Limb (tissue), 2 donors: ENCODE measurements at regions not wholly inside any gene's neighbourhood (a gene's known extent, or its start where the extent isn't known, plus 50 kb on each side); places are given as distances from the start of the nearest gene placed in this dataset.
A peak's percentile ranks its signal among the peaks of the same experiment; 100 is the strongest.

Experiments
- DNase-seq, 2 donors: peaks; one replicate each; pipeline ENCODE4 v3.0.0-alpha.2; 2016; ENCODE audit errors: extremely low spot score in 2 of 2

- DNase-seq = no peak
These were observed 190.6 kb upstream of the PMEPA1 start for GRCh38 chr20:57900226-57900905.

GRCh38 chr20:57899554-57899953 is 189.7 kb upstream of the PMEPA1 start:
- DNase-seq = no peak

GRCh38 chr20:57898332-57898731 is 188.5 kb upstream of the PMEPA1 start:
- DNase-seq = no peak

GRCh38 chr20:57897891-57898290 is 188.1 kb upstream of the PMEPA1 start:
- no peak for DNase-seq

- no peak for DNase-seq
These were observed 187.5 kb upstream of the PMEPA1 start for GRCh38 chr20:57897156-57897874.

- no peak for DNase-seq
These were observed 186.7 kb upstream of the PMEPA1 start for GRCh38 chr20:57896563-57896962.

- no peak for DNase-seq
These were observed 186.2 kb upstream of the PMEPA1 start for GRCh38 chr20:57896017-57896416.

- DNase-seq = no peak
These were observed 185.5 kb upstream of the PMEPA1 start for GRCh38 chr20:57895161-57895855.

GRCh38 chr20:57894522-57894921 is 184.7 kb upstream of the PMEPA1 start:
- no peak for DNase-seq

- no peak for DNase-seq
These were observed 184.3 kb upstream of the PMEPA1 start for GRCh38 chr20:57894096-57894495.

- DNase-seq = no peak
These were observed 183.7 kb upstream of the PMEPA1 start for GRCh38 chr20:57893366-57893999.

GRCh38 chr20:57892471-57892870 is 182.7 kb upstream of the PMEPA1 start:
- no peak for DNase-seq

GRCh38 chr20:57891014-57891413 is 181.2 kb upstream of the PMEPA1 start:
- DNase-seq = no peak

GRCh38 chr20:57890202-57890800 is 180.5 kb upstream of the PMEPA1 start:
- DNase-seq = no peak

GRCh38 chr20:57888591-57888990 is 178.8 kb upstream of the PMEPA1 start:
- DNase-seq = no peak

GRCh38 chr20:57884956-57885355 is 175.1 kb upstream of the PMEPA1 start:
- DNase-seq = peak in 1 of 2 donors; percentile 12

GRCh38 chr20:57883761-57884160 is 173.9 kb upstream of the PMEPA1 start:
- peak in 1 of 2 donors; percentile 16 for DNase-seq

GRCh38 chr20:57883224-57883623 is 173.4 kb upstream of the PMEPA1 start:
- DNase-seq = no peak

GRCh38 chr20:57882451-57883161 is 172.8 kb upstream of the PMEPA1 start:
- DNase-seq = peak in 1 of 2 donors; percentile 21

GRCh38 chr20:57881466-57882385 is 171.9 kb upstream of the PMEPA1 start:
- peak in 1 of 2 donors; percentile 27 for DNase-seq
